ENCODE measurements at regions not wholly inside any gene's neighbourhood (a gene's known extent, or its start where the extent isn't known, plus 50 kb on each side); places are given as distances from the start of the nearest gene placed in this dataset.

GRCh38 chr2:13103778-13104493 lies 387.2 kb downstream of the TRIB2 start:
- H3K27ac ChIP-seq, result no peak overlapping the region
- H3K9me3 ChIP-seq, result no peaks in the 10 kb centered on the region
- no peaks in the 10 kb centered on the region for H3K36me3 ChIP-seq
- no peak overlapping the region for H3K4me3 ChIP-seq
- no peaks in the 10 kb centered on the region for H3K4me1 ChIP-seq
- ATAC-seq (no peak), FAIRE-seq (no peak), DNase-seq (no peak)
- intact Hi-C loops (cut with DNase I), result no loop called here
- TF ChIP-seq, protein P1, sequence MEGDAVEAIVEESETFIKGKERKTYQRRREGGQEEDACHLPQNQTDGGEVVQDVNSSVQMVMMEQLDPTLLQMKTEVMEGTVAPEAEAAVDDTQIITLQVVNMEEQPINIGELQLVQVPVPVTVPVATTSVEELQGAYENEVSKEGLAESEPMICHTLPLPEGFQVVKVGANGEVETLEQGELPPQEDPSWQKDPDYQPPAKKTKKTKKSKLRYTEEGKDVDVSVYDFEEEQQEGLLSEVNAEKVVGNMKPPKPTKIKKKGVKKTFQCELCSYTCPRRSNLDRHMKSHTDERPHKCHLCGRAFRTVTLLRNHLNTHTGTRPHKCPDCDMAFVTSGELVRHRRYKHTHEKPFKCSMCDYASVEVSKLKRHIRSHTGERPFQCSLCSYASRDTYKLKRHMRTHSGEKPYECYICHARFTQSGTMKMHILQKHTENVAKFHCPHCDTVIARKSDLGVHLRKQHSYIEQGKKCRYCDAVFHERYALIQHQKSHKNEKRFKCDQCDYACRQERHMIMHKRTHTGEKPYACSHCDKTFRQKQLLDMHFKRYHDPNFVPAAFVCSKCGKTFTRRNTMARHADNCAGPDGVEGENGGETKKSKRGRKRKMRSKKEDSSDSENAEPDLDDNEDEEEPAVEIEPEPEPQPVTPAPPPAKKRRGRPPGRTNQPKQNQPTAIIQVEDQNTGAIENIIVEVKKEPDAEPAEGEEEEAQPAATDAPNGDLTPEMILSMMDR (IDR thresholded peaks at IDR 0.05), result no peak
- no peaks in the 10 kb centered on the region for H3K27me3 ChIP-seq
- WGBS, 2 donors, result 59 to 64% methylated on average over 5 of the region's 5 CpGs

- intact Hi-C loops (cut with DNase I), result no loop called here
- no peak for ATAC-seq
- FAIRE-seq, result no peak
- Histone ChIP-seq H3K27me3 (no peaks in the 10 kb centered on the region), H3K9me3 (no peaks in the 10 kb centered on the region), H3K4me3 (no peak overlapping the region), H3K36me3 (no peaks in the 10 kb centered on the region), H3K4me1 (no peaks in the 10 kb centered on the region), H3K27ac (no peak overlapping the region)
- TF ChIP-seq, protein P1 (IDR thresholded peaks at IDR 0.05), result no peak
- DNase-seq, result no peak
Measured at GRCh38 chr2:13104723-13105122, 388.0 kb downstream of the TRIB2 start.

DNA sequence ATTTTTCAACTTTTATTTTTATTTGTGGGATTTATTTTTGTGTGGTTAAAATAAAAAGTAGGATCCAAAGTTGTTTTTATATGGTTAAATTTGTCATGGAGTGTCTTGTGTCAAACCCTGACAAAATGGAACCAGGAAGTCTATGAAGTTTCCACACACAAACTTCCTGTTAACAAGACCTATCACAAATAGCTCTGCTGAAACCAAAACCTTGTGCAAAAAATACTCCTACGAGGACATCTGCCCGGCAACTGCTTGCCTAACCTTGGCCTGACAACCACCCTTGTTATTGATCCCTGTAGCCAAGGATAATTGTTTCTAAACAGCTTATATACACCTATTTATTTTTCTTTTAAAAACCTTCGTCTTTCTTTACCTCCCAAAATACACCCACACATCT lies 389.6 kb downstream of the TRIB2 start:
- 37 to 39% methylated on average over 3 of the region's 3 CpGs for WGBS, 2 donors
- H3K4me3 ChIP-seq, result no peak overlapping the region
- H3K4me1 ChIP-seq, result no peaks in the 10 kb centered on the region
- H3K27ac ChIP-seq, result no peak overlapping the region
- no peaks in the 10 kb centered on the region for H3K36me3 ChIP-seq
- no peak for ATAC-seq
- no peak for DNase-seq
- TF ChIP-seq, protein P1 (IDR thresholded peaks at IDR 0.05), result no peak
- intact Hi-C loops (cut with DNase I), result no loop called here
- H3K27me3 ChIP-seq, result no peaks in the 10 kb centered on the region
- no peak for FAIRE-seq
- no peaks in the 10 kb centered on the region for H3K9me3 ChIP-seq

DNA sequence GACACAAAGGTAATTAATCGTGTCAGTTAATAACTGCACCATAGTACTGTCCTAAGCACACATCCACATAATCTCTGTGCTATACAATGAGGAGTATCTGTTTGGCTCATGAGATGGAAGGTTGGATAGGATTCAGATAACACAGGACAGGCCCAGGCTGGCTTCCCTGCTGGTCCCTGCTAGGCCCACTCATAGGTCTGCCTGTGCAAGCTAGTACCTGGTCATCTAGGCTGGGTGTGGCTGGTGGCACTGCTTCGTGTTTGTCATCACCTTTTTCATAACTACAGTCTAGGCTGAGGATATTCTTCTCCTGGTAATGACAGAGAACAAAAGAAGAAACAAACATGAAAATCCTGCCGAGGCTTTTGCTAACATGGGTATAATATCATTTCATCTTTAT lies 392.8 kb downstream of the TRIB2 start:
- TF ChIP-seq, protein P1 (IDR thresholded peaks at IDR 0.05), result no peak
- 86% methylated on average over 3 of the region's 3 CpGs for WGBS, 2 donors
- intact Hi-C loops (cut with DNase I), result no loop called here
- Histone ChIP-seq H3K4me1 (peaks cover 0 to 4% (median 0%) of the 10 kb centered on the region in 3 donors), H3K36me3 (no peaks in the 10 kb centered on the region), H3K4me3 (no peak overlapping the region), H3K27ac (no peak overlapping the region), H3K27me3 (no peaks in the 10 kb centered on the region), H3K9me3 (no peaks in the 10 kb centered on the region)
- FAIRE-seq, result no peak
- no peak for DNase-seq
- no peak for ATAC-seq

DNA sequence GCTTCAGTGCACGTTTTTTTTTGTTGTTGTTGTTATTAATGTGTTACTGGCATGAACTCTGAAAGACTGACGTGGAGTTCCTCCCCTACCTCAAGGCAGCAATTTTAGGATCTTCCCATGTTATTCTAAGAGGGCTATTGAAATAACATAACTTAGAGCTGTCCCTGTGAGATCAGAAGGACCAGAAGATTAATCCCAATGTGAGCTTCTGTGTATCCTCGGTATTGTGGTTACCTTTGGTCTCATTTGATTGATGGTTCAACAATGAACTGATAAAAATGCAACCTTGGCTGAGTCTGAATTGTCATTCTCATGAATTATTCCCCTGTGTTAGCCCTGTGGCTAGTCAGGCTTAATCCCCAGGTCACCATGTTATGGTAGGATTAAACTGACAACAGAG lies 394.1 kb downstream of the TRIB2 start:
- no peak for ATAC-seq
- peaks cover 0 to 4% (median 0%) of the 10 kb centered on the region in 3 donors for H3K4me1 ChIP-seq
- H3K27me3 ChIP-seq, result no peaks in the 10 kb centered on the region
- WGBS, 2 donors, result 41% methylated on average over 3 of the region's 3 CpGs
- intact Hi-C loops (cut with DNase I), result no loop called here
- TF ChIP-seq, protein P1 (IDR thresholded peaks at IDR 0.05), result no peak
- no peak overlapping the region for H3K27ac ChIP-seq
- DNase-seq, result no peak
- no peak for FAIRE-seq
- no peaks in the 10 kb centered on the region for H3K36me3 ChIP-seq
- no peaks in the 10 kb centered on the region for H3K9me3 ChIP-seq
- no peak overlapping the region for H3K4me3 ChIP-seq

Data from pancreas (tissue), 10 donors.